ENCODE measurements at regions not wholly inside any gene's neighbourhood (a gene's known extent, or its start where the extent isn't known, plus 50 kb on each side); places are given as distances from the start of the nearest gene placed in this dataset.

GRCh38 chr4:111466811-111467604 is 678.2 kb upstream of the FAM241A start:
- Histone ChIP-seq H3K79me2 (ENCODE audit: low read length) (no peaks in the 10 kb centered on the region), H3K27ac (ENCODE audit: low read length) (no peak overlapping the region), H3K9me3 (ENCODE audit: low read length) (no peaks in the 10 kb centered on the region), H4K20me1 (ENCODE audit: insufficient read depth, low read depth, low read length) (no peaks in the 10 kb centered on the region), H3K4me1 (ENCODE audit: low read length) (no peaks in the 10 kb centered on the region), H3K4me2 (ENCODE audit: low read depth, low read length, poor library complexity, severe bottlenecking) (no peak overlapping the region), H3K27me3 (ENCODE audit: low read length) (no peaks in the 10 kb centered on the region), H3K36me3 (ENCODE audit: insufficient read depth, low read length) (no peaks in the 10 kb centered on the region), H3K9me2 (replicated peaks; ENCODE audit: insufficient read depth, low read length) (no peaks in the 10 kb centered on the region), H3K9ac (ENCODE audit: low read length) (no peak overlapping the region), H3K4me3 (ENCODE audit: low read length) (no peak overlapping the region), H2AFZ (ENCODE audit: low read length) (no peak overlapping the region)
- no peak for DNase-seq

- no peaks in the 10 kb centered on the region for H3K36me3 ChIP-seq (ENCODE audit: insufficient read depth, low read length)
- no peak overlapping the region for H3K27ac ChIP-seq (ENCODE audit: low read length)
- no peak overlapping the region for H3K4me3 ChIP-seq (ENCODE audit: low read length)
- H3K9ac ChIP-seq (ENCODE audit: low read length): no peak overlapping the region
- H2AFZ ChIP-seq (ENCODE audit: low read length): no peak overlapping the region
- no peaks in the 10 kb centered on the region for H3K79me2 ChIP-seq (ENCODE audit: low read length)
- H3K9me2 ChIP-seq (replicated peaks; ENCODE audit: insufficient read depth, low read length): no peaks in the 10 kb centered on the region
- no peaks in the 10 kb centered on the region for H3K27me3 ChIP-seq (ENCODE audit: low read length)
- no peaks in the 10 kb centered on the region for H4K20me1 ChIP-seq (ENCODE audit: insufficient read depth, low read depth, low read length)
- no peaks in the 10 kb centered on the region for H3K4me1 ChIP-seq (ENCODE audit: low read length)
- no peak for DNase-seq
- H3K4me2 ChIP-seq (ENCODE audit: low read depth, low read length, poor library complexity, severe bottlenecking): no peak overlapping the region
- H3K9me3 ChIP-seq (ENCODE audit: low read length): no peaks in the 10 kb centered on the region
Observed at GRCh38 chr4:111475001-111475400, 670.3 kb upstream of the FAM241A start.

- H3K79me2 ChIP-seq (ENCODE audit: low read length): no peaks in the 10 kb centered on the region
- H3K9me3 ChIP-seq (ENCODE audit: low read length): no peaks in the 10 kb centered on the region
- no peak overlapping the region for H3K9ac ChIP-seq (ENCODE audit: low read length)
- no peak overlapping the region for H3K4me3 ChIP-seq (ENCODE audit: low read length)
- H3K27me3 ChIP-seq (ENCODE audit: low read length): no peaks in the 10 kb centered on the region
- no peak overlapping the region for H3K27ac ChIP-seq (ENCODE audit: low read length)
- no peaks in the 10 kb centered on the region for H3K4me1 ChIP-seq (ENCODE audit: low read length)
- no peaks in the 10 kb centered on the region for H4K20me1 ChIP-seq (ENCODE audit: insufficient read depth, low read depth, low read length)
- H3K36me3 ChIP-seq (ENCODE audit: insufficient read depth, low read length): no peaks in the 10 kb centered on the region
- no peak for DNase-seq
- H3K9me2 ChIP-seq (replicated peaks; ENCODE audit: insufficient read depth, low read length): no peaks in the 10 kb centered on the region
- no peak overlapping the region for H2AFZ ChIP-seq (ENCODE audit: low read length)
- no peak overlapping the region for H3K4me2 ChIP-seq (ENCODE audit: low read depth, low read length, poor library complexity, severe bottlenecking)
Observed at GRCh38 chr4:111475666-111476065, 669.6 kb upstream of the FAM241A start.

GRCh38 chr4:111480510-111480909 is 664.7 kb upstream of the FAM241A start:
- Histone ChIP-seq H3K4me2 (ENCODE audit: low read depth, low read length, poor library complexity, severe bottlenecking) (no peak overlapping the region), H3K27ac (ENCODE audit: low read length) (no peak overlapping the region), H3K9me3 (ENCODE audit: low read length) (no peaks in the 10 kb centered on the region), H3K79me2 (ENCODE audit: low read length) (no peaks in the 10 kb centered on the region), H3K4me3 (ENCODE audit: low read length) (no peak overlapping the region), H4K20me1 (ENCODE audit: insufficient read depth, low read depth, low read length) (no peaks in the 10 kb centered on the region), H3K36me3 (ENCODE audit: insufficient read depth, low read length) (no peaks in the 10 kb centered on the region), H3K9ac (ENCODE audit: low read length) (no peak overlapping the region), H3K27me3 (ENCODE audit: low read length) (no peaks in the 10 kb centered on the region), H3K9me2 (replicated peaks; ENCODE audit: insufficient read depth, low read length) (no peaks in the 10 kb centered on the region), H2AFZ (ENCODE audit: low read length) (no peak overlapping the region), H3K4me1 (ENCODE audit: low read length) (no peaks in the 10 kb centered on the region)
- no peak for DNase-seq

- DNase-seq: no peak
- H3K9me2 ChIP-seq (replicated peaks; ENCODE audit: insufficient read depth, low read length): no peaks in the 10 kb centered on the region
- H3K4me2 ChIP-seq (ENCODE audit: low read depth, low read length, poor library complexity, severe bottlenecking): no peak overlapping the region
- no peaks in the 10 kb centered on the region for H4K20me1 ChIP-seq (ENCODE audit: insufficient read depth, low read depth, low read length)
- H3K27ac ChIP-seq (ENCODE audit: low read length): no peak overlapping the region
- no peaks in the 10 kb centered on the region for H3K79me2 ChIP-seq (ENCODE audit: low read length)
- no peaks in the 10 kb centered on the region for H3K27me3 ChIP-seq (ENCODE audit: low read length)
- no peak overlapping the region for H2AFZ ChIP-seq (ENCODE audit: low read length)
- no peaks in the 10 kb centered on the region for H3K36me3 ChIP-seq (ENCODE audit: insufficient read depth, low read length)
- no peaks in the 10 kb centered on the region for H3K4me1 ChIP-seq (ENCODE audit: low read length)
- no peak overlapping the region for H3K4me3 ChIP-seq (ENCODE audit: low read length)
- no peaks in the 10 kb centered on the region for H3K9me3 ChIP-seq (ENCODE audit: low read length)
- H3K9ac ChIP-seq (ENCODE audit: low read length): no peak overlapping the region
Observed at GRCh38 chr4:111483375-111484169, 661.7 kb upstream of the FAM241A start.

- no peak overlapping the region for H3K4me2 ChIP-seq (ENCODE audit: low read depth, low read length, poor library complexity, severe bottlenecking)
- DNase-seq: no peak
- H3K9me2 ChIP-seq (replicated peaks; ENCODE audit: insufficient read depth, low read length): no peaks in the 10 kb centered on the region
- no peaks in the 10 kb centered on the region for H3K4me1 ChIP-seq (ENCODE audit: low read length)
- H3K9ac ChIP-seq (ENCODE audit: low read length): no peak overlapping the region
- no peaks in the 10 kb centered on the region for H3K36me3 ChIP-seq (ENCODE audit: insufficient read depth, low read length)
- no peak overlapping the region for H3K27ac ChIP-seq (ENCODE audit: low read length)
- no peaks in the 10 kb centered on the region for H3K9me3 ChIP-seq (ENCODE audit: low read length)
- H3K27me3 ChIP-seq (ENCODE audit: low read length): no peaks in the 10 kb centered on the region
- H4K20me1 ChIP-seq (ENCODE audit: insufficient read depth, low read depth, low read length): no peaks in the 10 kb centered on the region
- H3K4me3 ChIP-seq (ENCODE audit: low read length): no peak overlapping the region
- no peak overlapping the region for H2AFZ ChIP-seq (ENCODE audit: low read length)
- H3K79me2 ChIP-seq (ENCODE audit: low read length): no peaks in the 10 kb centered on the region
Observed at GRCh38 chr4:111492496-111492895, 652.8 kb upstream of the FAM241A start.

- no peaks in the 10 kb centered on the region for H3K27me3 ChIP-seq (ENCODE audit: low read length)
- H3K36me3 ChIP-seq (ENCODE audit: insufficient read depth, low read length): no peaks in the 10 kb centered on the region
- H3K9me3 ChIP-seq (ENCODE audit: low read length): no peaks in the 10 kb centered on the region
- H3K4me1 ChIP-seq (ENCODE audit: low read length): no peaks in the 10 kb centered on the region
- H3K27ac ChIP-seq (ENCODE audit: low read length): no peak overlapping the region
- H3K4me3 ChIP-seq (ENCODE audit: low read length): no peak overlapping the region
- H2AFZ ChIP-seq (ENCODE audit: low read length): no peak overlapping the region
- H3K79me2 ChIP-seq (ENCODE audit: low read length): no peaks in the 10 kb centered on the region
- no peaks in the 10 kb centered on the region for H3K9me2 ChIP-seq (replicated peaks; ENCODE audit: insufficient read depth, low read length)
- H3K4me2 ChIP-seq (ENCODE audit: low read depth, low read length, poor library complexity, severe bottlenecking): no peak overlapping the region
- no peaks in the 10 kb centered on the region for H4K20me1 ChIP-seq (ENCODE audit: insufficient read depth, low read depth, low read length)
- no peak for DNase-seq
- H3K9ac ChIP-seq (ENCODE audit: low read length): no peak overlapping the region
Observed at GRCh38 chr4:111494471-111494870, 650.8 kb upstream of the FAM241A start.

- no peak overlapping the region for H3K9ac ChIP-seq (ENCODE audit: low read length)
- H3K9me2 ChIP-seq (replicated peaks; ENCODE audit: insufficient read depth, low read length): no peaks in the 10 kb centered on the region
- H3K4me2 ChIP-seq (ENCODE audit: low read depth, low read length, poor library complexity, severe bottlenecking): no peak overlapping the region
- H4K20me1 ChIP-seq (ENCODE audit: insufficient read depth, low read depth, low read length): no peaks in the 10 kb centered on the region
- H3K4me3 ChIP-seq (ENCODE audit: low read length): no peak overlapping the region
- no peak overlapping the region for H3K27ac ChIP-seq (ENCODE audit: low read length)
- H3K27me3 ChIP-seq (ENCODE audit: low read length): no peaks in the 10 kb centered on the region
- DNase-seq: no peak
- H3K4me1 ChIP-seq (ENCODE audit: low read length): no peaks in the 10 kb centered on the region
- no peaks in the 10 kb centered on the region for H3K9me3 ChIP-seq (ENCODE audit: low read length)
- no peaks in the 10 kb centered on the region for H3K36me3 ChIP-seq (ENCODE audit: insufficient read depth, low read length)
- H3K79me2 ChIP-seq (ENCODE audit: low read length): no peaks in the 10 kb centered on the region
- H2AFZ ChIP-seq (ENCODE audit: low read length): no peak overlapping the region
Observed at GRCh38 chr4:111494971-111495370, 650.3 kb upstream of the FAM241A start.

All from Karpas-422 (cell line).